Naive thymus-derived CD4-positive, alpha-beta T cell (primary cell): ENCODE measurements at regions not wholly inside any gene's neighbourhood (a gene's known extent, or its start where the extent isn't known, plus 50 kb on each side); places are given as distances from the start of the nearest gene placed in this dataset.
"Not testable (repeated sequence)": the region's sequence is repeated elsewhere in the genome, so short reads cannot be mapped to it uniquely, and the experiment has no call there.

ENCODE experiments used
- ATAC-seq: fragments of 150-1000 bp; cut with Tn5 transposase; 2 replicates; pipeline ENCODE4 v1.10.0; 2021; ENCODE audit warnings: mild to moderate bottlenecking, moderate library complexity
- CTCF ChIA-PET: fragments of 350-600 bp; sonication (Branson Sonifier 250); formaldehyde crosslinking; loops from one replicate; lab custom pipeline; 2021; ENCODE audit warnings: antibody characterized with exemption; lab: Charles Lee
- POLR2A ChIA-PET: fragments of 350-600 bp; sonication (Branson Sonifier 250); formaldehyde crosslinking; loops from one replicate; lab custom pipeline; 2021; ENCODE audit warnings: antibody characterized with exemption, inconsistent platforms; lab: Charles Lee
- DNase-seq, 9 donors: peaks; one replicate each; pipeline versions ENCODE4 v3.0.0 to v3.0.0-alpha.2; 2020 to 2022; ENCODE audit warnings: mixed read lengths in 1 of 9
- H3K27ac ChIP-seq: one replicate; pipeline ENCODE4 v1.7.0; 2013; ENCODE audit warnings: mild to moderate bottlenecking, low read depth, low read length, moderate library complexity
- H3K27me3 ChIP-seq, 2 donors: one replicate each; pipeline ENCODE4 v1.7.0; 2013; ENCODE audit warnings: low read length in 2 of 2, mild to moderate bottlenecking in 2 of 2, moderate library complexity in 2 of 2; ENCODE audit not compliant: control insufficient read depth in 2 of 2, insufficient read depth in 2 of 2
- H3K36me3 ChIP-seq, 3 experiments: 1 replicate in 2 of 3; 2 replicates in 1 of 3; pipeline ENCODE4 v1.7.0; 2013; ENCODE audit warnings: low read length in 3 of 3, mild to moderate bottlenecking in 3 of 3, moderate library complexity in 1 of 3; ENCODE audit not compliant: insufficient read depth in 3 of 3, control insufficient read depth in 2 of 3
- H3K4me1 ChIP-seq, 2 donors: one replicate each; pipeline ENCODE4 v1.7.0; 2013; ENCODE audit warnings: low read length in 2 of 2, mild to moderate bottlenecking in 2 of 2, moderate library complexity in 1 of 2; ENCODE audit not compliant: control insufficient read depth in 2 of 2, insufficient read depth in 2 of 2
- H3K4me3 ChIP-seq: 2 replicates; pipeline ENCODE4 v1.7.0; 2013; ENCODE audit warnings: mild to moderate bottlenecking, low read length
- H3K9me3 ChIP-seq, 3 experiments: 1 replicate in 2 of 3; 2 replicates in 1 of 3; pipeline ENCODE4 v1.7.0; 2013; ENCODE audit warnings: low read length in 3 of 3; ENCODE audit not compliant: control insufficient read depth in 2 of 3
- H3K27ac Mint-ChIP-seq, 9 donors: one replicate each; pipeline ENCODE4 v1.8.0; 2020 to 2022; ENCODE audit warnings: mixed read lengths in 9 of 9, mild to moderate bottlenecking in 8 of 9, moderate library complexity in 5 of 9, inconsistent platforms in 2 of 9
- H3K27me3 Mint-ChIP-seq, 5 donors: one replicate each; pipeline ENCODE4 v1.8.0; 2021 to 2022; ENCODE audit warnings: mixed read lengths in 5 of 5, mild to moderate bottlenecking in 1 of 5
- H3K36me3 Mint-ChIP-seq, 5 donors: one replicate each; pipeline ENCODE4 v1.8.0; 2020 to 2022; ENCODE audit warnings: mixed read lengths in 5 of 5, mild to moderate bottlenecking in 3 of 5, inconsistent platforms in 1 of 5
- H3K4me1 Mint-ChIP-seq, 7 donors: one replicate each; pipeline ENCODE4 v1.8.0; 2020 to 2022; ENCODE audit warnings: mixed read lengths in 7 of 7, mild to moderate bottlenecking in 3 of 7, inconsistent platforms in 1 of 7
- H3K4me3 Mint-ChIP-seq, 10 donors: one replicate each; pipeline ENCODE4 v1.8.0; 2020 to 2022; ENCODE audit warnings: mild to moderate bottlenecking in 10 of 10, mixed read lengths in 10 of 10, moderate library complexity in 6 of 10, inconsistent platforms in 2 of 10
- H3K9me3 Mint-ChIP-seq, 11 donors: one replicate each; pipeline ENCODE4 v1.8.0; 2020 to 2022; ENCODE audit warnings: mixed read lengths in 11 of 11, mild to moderate bottlenecking in 4 of 11, inconsistent platforms in 1 of 11, moderate library complexity in 1 of 11
- intact Hi-C, 2 donors: fragments of 100-400 bp; cut with micrococcal nuclease; formaldehyde crosslinking; loops; one replicate each; pipeline ENCODE4 v1.15.1; 2023

DNA sequence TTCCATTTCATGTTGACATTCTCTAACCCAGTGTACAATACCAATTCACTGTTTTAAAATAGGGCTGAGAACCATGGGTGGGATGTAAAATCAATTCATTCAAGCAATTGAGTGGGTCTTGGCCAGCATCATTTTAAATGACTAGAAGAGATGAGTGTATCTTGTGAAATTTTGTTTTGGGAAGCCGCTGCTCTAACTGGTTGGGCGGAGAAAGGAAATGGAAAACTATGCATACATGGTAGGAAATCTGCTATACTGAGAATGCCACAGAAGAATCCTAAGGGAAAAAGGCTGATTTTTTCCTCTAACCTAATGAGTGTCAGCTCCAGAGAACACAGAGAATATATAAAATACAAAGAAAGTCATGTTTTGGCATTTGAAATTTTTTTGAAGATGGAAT lies 54.8 kb upstream of the DCLK2 start:
- Histone ChIP-seq H3K27ac (no peak overlapping the region), H3K27me3 (no peaks in the 10 kb centered on the region), H3K4me3 (no peak overlapping the region), H3K4me1 (no peaks in the 10 kb centered on the region), H3K36me3 (no peaks in the 10 kb centered on the region), H3K9me3 (peaks cover 0 to 11% (median 0%) of the 10 kb centered on the region in 3 experiments)
- intact Hi-C loops: no loop called here
- no peak for DNase-seq
- ChIA-PET POLR2A (no interaction called here), CTCF (no interaction called here)
- peaks cover 9 to 43% (median 21%) of the 10 kb centered on the region in 11 donors for H3K9me3 Mint-ChIP-seq
- no peak overlapping the region for H3K4me3 Mint-ChIP-seq
- H3K27ac Mint-ChIP-seq: no peak overlapping the region
- H3K27me3 Mint-ChIP-seq: peaks cover under 1 to 24% (median 13%) of the 10 kb centered on the region in 5 donors
- ATAC-seq: no peak
- H3K4me1 Mint-ChIP-seq: no peaks in the 10 kb centered on the region
- peaks cover 0 to 9% (median 5%) of the 10 kb centered on the region in 5 donors for H3K36me3 Mint-ChIP-seq

DNA sequence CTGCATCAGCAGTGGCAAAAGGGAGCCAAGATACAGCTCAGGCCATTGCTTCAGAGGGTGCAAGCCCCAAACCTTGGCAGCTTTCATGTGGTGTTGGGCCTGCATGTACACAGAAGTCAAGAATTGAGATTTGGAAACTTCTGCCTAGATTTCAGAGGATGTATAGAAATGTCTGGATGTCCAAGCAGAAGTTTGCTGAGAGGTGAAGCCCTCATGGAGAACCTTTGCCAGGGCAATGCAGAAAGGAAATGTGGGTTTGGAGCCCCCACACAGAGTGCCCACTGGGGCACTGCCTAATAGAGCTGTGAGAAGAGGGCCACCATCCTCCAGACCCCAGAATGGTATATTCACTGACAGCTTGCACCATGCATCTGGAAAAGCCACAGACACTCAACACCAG lies 51.3 kb upstream of the DCLK2 start:
- peaks cover 0 to 11% (median 0%) of the 10 kb centered on the region in 3 experiments for H3K9me3 ChIP-seq
- CTCF ChIA-PET, DNase-seq, H3K27me3 ChIP-seq, H3K4me1 ChIP-seq, H3K27ac Mint-ChIP-seq, POLR2A ChIA-PET, H3K36me3 ChIP-seq, H3K4me3 ChIP-seq, intact Hi-C loops, H3K4me1 Mint-ChIP-seq, H3K27ac ChIP-seq, H3K4me3 Mint-ChIP-seq, ATAC-seq: not testable (repeated sequence)
- H3K9me3 Mint-ChIP-seq: peaks cover 9 to 38% (median 19%) of the 10 kb centered on the region in 11 donors
- peaks cover 2 to 32% (median 18%) of the 10 kb centered on the region in 5 donors for H3K27me3 Mint-ChIP-seq
- peaks cover 0 to 13% (median 4%) of the 10 kb centered on the region in 5 donors for H3K36me3 Mint-ChIP-seq
